ENCODE measurements at regions not wholly inside any gene's neighbourhood (a gene's known extent, or its start where the extent isn't known, plus 50 kb on each side); places are given as distances from the start of the nearest gene placed in this dataset.
A peak's percentile ranks its signal among the peaks of the same experiment; 100 is the strongest.
"Not testable (repeated sequence)": the region's sequence is repeated elsewhere in the genome, so short reads cannot be mapped to it uniquely, and the experiment has no call there.

DNA sequence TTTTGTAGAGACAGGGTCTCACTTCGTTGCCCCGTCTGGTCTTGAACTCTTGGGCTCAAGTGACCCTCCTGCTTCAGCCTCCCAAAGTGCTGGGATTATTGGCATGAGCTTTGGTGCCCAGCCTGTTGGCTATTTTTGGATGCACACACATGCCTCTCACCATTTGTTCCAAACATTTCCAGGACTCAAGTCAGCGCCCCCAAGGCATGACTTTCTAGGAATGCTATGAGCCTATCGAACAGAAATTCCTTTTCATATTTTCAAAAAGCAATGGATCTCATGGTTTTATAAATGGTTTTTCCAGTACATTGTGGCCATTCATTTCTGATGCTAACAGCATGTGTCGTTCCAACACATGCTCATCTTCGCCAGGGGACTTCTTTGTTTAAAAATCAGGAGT, 119.3 kb upstream of the NAA20 start:
- DNase-seq (ENCODE audit: low read depth in 2 of 2): no peak

DNA sequence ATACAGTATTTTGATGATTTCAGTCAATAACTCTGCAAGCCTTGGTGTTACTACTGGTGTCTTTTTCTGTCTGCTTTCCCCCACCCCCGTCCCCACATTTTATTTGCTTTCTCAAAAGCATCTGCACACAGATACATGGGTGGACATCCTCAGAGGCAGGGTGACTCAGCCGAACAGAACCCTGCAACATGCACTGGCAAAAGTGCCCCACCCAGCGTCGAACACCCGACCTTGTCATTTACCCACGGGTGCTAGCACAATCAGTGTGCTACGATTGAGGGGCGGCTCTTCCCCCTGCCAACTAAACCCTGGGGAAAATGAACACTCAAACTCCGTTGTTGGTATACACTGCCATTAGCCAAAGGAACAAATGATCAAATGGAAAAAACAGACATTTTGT, 115.9 kb upstream of the NAA20 start:
- DNase-seq (ENCODE audit: low read depth in 2 of 2): no peak

DNA sequence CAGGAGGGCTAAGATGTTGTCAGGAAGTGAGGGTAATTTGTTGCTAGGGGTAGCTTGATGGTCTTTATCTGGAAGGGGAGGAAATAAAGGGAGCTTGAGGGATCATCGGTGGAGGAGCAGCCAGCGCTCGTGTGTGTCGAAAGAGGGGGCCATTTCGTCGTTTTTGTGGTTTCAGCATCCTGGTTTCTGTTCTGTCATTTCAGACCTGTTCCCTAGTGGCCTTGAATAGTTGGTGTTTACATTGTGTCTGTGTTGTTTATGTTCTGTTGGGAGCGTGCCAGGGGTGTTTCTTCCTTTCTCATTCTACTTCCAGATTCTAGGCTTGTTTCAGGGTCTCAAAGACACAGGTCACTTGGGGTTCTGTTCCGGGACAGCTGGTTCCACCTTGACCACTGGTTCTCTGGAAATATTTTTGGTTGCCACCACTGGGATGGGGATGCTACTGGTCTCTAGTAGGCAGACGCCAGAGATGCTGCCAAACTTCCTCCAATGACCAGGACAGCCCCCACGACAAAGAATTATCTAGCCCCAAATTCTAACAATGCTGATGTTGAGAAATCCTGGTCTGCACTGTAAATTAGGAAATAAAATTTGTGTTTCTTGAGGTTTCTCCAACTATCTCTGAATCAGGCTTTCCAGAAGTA, 113.9 kb upstream of the NAA20 start:
- no peak for DNase-seq (ENCODE audit: low read depth in 2 of 2)

DNA sequence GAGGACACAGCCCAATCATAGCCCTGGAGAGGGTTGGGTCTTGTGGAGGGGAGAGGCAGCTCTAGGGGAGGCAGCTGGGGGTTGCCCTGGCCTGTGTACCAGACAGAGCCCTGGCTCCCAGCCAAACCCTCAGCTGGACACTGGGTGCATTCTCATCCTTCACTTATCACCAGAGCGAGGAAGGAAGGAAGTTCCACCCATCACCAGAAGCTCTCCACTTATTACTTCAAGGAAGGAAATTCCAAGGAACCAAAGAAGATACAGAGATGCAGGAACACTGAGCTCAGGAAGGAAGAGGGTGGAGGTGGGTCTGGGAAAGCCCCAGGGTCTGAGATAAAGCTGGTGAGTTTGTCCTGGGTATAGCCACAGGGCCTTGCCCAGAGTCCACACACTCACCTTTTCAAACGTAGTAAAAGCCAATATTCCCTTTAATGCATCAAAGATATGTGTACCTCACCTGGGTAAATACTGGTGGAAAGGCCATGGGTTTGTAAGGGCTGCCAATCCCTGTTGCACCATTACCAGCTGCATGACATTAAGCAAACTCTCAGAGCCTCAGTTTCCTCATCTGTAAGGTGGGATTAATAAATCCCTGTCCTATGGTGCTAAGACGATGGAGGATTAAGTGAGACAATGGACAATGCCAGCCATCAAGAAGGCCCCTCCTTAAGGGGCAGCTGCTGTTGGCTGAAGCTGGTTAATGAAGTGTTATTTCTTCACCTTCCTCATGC, 109.7 kb upstream of the NAA20 start:
- no peak for DNase-seq (ENCODE audit: low read depth in 2 of 2)

DNA sequence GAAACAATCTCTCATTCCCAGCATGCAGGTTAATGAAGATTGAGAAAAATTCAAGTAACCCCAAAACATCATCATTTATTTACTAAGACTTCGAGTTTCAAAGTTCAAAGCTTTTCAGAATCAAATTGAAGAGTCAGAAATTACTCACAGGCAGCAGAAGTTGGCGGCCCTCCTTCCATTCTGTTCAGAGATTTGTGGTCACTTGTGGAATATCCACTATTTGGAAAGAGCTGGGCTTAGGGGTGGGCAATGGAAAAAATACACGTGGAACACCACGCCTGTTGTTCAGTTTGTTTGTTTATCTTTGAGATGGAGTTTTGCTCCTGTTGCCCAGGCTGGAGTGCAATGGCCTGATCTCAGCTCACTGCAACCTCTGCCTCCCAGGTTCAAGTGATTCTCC, 108.6 kb upstream of the NAA20 start:
- no peak for DNase-seq (ENCODE audit: low read depth in 2 of 2)

DNA sequence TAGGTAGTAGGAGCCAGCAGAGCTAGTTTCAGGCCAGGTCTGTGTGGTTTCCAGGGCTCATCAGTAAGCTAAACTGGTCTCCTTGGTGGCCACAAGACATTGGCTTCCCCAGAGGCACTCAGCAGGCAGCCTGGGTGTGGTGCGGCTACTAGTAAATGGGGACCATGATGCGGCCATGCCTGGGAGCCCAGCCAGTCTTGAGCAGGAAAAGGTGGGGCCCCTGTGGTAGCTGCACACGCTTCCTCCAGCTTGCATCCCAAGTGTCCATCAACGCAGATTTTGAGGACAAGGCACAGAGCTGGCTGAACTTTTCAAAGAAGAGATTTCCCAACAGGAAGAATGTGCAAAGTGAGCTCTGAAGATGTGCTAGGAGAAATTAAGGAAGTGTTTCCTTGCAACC, 107.4 kb upstream of the NAA20 start:
- DNase-seq (ENCODE audit: low read depth in 2 of 2): no peak

DNA sequence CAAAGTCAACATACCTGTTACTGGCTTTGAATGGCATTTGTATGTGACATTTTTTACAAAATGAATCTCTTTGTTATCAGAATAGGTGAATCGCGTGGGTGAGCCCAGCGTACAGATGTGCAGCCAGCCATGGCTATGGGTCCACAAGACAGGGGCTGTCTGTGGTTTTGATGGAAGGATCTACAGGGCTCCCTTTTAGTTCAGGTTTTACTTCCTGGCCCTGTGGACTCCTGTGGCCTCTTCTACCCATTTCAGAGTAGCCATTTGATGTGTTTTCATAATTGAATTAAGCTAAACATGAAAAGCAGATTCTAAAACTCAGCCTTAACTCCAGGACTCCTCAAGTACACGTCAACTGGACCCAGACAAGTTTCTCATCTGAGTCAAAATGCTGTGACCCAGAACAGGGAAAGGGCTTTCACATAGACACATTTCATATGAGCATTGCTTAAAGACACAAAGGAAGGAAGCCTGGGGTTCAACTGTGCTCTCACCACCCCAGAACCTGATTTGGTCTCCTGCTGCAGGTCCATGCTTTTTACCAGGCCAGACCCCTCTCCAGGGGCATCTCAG, 105.3 kb upstream of the NAA20 start:
- DNase-seq (ENCODE audit: low read depth in 2 of 2): no peak

DNA sequence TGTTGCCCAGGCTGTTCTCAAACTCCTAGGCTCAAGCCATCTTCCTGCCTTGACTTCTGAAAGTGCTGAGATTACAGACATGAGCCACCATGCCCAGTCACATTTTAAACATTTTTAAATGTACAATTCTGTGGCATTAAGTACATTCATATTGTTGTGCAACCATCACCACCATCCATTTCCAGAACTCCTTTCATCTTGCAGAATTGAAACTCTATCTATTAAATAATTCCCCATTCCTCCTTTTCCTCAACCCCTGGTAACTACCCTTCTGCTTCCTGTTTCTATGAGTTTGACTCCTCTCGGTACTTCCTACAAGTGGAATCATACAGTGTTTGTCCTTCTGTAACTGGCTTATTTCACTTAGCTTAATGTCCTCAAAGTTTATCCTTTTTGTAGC, 103.8 kb upstream of the NAA20 start:
- DNase-seq (ENCODE audit: low read depth in 2 of 2): no peak

DNA sequence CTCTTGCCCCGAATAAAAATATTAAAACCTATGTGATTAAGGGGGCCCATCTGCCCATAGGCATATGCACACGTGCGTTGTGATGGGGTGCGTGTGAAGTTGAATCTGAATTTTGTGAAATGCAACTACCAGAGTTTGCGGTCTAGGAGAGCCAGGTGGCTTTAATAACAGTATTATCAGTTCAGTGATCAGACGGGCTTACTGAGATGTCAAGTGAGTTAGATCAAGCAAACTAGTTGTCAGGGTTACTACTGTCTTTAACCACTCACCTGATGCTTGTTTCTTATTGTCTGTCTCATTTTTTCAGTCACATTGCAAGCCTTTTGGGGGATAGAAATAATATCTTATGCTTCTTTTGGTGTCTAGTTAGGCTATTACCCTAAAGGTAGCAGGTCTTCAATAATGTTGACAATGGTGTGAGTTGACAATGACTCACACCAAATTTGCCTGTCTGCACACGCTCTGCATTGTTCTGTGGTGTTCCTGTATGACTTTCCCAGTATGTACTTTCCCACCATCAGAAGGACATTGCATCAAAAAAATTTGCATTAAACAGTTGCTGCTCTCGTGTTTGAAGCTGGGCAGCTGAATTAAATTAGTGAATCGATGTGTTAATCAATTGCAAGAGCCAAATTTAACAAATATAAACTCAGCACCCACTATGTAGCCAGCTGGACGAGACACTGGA, 103.1 kb upstream of the NAA20 start:
- no peak for DNase-seq (ENCODE audit: low read depth in 2 of 2)

DNA sequence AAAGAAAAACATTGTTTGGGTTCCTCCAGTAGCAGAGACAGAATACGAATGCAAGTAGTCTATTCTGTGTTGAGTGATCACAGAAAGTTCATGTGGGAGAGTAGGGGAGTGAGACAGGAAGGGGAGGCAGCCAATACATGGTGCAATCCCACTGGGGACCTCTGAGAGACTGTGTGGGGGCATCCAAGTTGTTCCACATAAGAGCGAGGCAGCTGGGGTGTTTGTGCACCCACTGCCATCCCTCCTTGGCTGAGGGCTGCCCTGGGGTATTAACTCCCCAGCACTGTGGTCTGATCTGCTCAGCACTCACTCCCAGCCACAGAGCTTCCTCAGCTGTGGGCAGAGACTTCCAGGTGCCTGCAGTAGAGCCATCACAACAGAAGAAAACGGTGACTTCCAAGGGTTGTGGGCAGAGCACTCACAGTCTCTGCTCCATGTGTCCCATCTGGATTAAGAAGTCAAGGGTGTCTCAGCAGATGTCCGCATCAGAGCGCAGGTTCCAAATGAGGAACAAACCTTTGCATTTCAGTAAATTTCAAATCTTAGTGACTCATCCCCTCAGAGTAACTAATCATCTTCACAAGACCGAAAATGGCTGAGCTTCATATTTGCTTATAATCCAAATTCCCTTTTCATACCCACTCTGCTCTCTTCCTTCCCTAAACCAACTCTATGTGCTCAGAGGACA, 101.9 kb upstream of the NAA20 start:
- DNase-seq (ENCODE audit: low read depth in 2 of 2): no peak

DNA sequence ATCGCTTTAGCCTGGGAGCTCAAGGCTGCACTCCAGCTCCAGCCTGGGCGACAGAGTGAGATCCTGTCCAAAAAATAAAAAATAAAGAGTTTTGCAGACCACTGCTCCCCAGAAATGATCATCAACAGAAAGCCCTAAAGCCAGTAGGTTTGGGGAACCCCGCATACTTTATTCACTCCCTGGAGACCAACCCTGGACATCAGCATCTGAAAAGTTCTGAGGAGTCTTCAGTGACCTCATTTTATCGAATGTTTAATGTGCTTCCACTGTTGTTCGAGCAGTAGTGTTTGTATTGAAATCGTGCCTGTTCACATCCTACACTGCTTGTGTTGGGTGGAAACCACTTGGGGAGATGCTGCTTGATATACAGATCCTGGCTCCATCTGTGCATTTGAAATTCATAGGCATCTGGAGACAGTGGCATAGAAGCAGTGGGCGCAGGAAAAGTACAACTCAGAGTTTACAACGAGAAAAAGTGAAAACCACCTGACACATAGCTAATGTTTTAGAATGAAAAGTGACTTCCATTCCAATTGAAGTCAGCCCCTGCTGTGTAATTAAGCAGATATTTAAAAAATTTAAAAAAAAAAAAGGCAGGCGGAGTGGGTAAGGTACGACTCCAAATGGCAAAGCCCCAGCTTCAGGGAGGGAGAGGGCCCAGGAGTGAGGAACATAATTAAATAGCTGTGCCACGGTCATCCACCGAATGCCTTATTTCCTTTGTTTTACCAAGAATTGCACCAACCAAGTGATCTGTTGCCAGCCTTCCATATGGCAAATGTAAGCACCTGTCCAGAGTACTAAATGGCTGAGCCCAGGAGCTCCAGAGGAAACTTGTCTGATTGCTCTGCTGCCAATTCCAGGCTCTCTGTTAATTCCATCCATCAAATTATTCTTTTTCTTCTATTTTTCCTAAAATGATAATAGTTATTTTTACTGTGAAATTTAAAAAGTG, 100.4 kb upstream of the NAA20 start:
- no peak for DNase-seq (ENCODE audit: low read depth in 2 of 2)

DNA sequence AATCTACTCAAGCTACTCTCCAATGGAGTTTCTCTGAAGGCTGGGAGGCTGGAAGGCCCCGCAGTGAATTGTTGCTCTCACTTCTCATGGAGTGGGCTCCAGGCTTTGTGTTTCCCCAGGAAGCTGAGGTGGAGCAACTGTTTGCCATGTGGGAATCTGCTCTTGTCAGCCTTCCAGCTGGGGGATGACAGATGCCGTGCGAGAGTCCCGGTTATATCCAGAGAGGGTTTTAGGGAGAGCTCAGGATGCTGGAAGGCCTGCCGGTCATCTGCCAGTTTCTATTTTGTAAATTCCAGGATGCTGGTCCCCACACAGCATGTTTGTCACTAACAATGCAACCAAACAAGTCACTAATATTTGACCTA, 98.2 kb upstream of the NAA20 start:
- peak in 1 of 2 experiments; percentile 15 for DNase-seq (ENCODE audit: low read depth in 2 of 2)

DNA sequence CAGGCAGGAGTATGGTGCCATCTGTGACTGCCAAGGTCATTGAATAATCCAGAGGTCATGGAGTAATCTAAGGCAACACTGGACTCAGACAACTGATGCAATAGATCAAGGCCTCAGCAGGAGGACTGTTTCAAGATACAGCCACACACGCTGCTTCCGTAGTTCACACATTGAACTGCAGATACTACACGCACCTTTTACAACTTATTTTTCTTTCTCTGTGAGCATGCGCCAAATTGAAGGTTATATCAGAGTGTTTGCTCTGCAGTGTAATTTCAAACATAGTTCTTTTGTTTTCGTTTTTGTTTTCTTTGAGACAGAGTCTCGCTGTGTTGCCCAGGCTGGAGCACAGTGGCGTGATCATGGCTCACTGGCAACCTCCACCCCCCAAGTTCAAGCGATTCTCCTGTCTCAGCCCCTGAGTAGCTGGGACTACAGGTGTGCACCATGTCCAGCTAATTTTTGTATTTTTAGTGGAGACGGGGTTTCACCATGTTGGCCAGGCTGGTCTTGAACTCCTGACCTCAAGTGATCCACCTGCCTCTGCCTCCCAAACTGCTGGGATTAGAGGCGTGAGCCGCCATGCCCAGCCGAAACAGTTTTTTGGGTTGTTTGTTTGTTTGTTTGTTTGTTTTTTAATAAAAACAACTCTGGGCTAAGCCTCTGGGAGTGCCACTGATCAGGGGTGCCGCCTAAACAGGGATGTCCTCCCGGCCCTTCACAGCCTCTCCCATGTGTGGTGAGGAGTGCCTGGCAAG, 96.6 kb upstream of the NAA20 start:
- no peak for DNase-seq (ENCODE audit: low read depth in 2 of 2)

DNA sequence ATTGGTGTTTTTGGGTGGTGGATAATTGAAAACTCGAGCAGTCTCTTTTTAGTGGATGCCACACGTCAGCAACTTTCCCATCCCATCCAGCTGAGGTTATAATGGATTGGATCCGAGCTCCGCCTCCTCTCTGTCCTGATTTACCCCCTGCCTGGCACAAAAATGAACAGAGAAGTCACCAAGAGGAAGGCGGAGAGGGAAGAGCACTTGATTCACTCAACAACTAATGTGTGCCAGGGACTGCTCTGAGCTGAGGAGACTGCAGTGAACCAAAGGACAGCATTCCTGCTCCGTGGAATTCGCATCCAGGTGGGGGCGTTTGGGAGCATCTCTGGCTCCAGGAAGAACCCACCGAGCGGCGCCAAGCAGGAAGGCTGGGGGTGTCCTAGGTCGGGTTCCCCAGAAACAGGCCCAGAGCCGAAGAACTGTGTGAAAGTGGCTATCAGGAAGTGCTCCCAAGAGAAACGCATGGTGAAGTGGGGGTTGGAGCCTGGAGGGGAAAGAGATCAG, 95.8 kb upstream of the NAA20 start:
- DNase-seq (ENCODE audit: low read depth in 2 of 2): no peak

DNA sequence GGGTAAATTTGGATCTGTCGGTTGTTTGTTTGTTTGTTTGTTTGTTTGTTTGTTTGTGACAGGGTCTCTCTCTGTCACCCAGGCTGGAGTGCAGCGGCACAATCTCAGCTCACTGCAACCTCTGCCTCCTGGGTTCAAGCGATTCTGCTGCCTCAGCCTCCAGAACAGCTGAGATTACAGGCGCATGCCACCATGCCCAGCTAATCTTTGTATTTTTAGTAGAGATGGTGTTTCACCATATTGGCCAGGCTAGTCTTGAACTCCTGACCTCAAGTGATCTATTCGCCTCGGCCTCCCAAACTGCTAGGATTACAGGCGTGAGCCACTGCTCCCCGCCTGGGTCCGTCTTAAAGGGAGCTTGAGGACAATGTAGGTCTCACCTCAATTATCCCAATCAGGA, 95.3 kb upstream of the NAA20 start:
- DNase-seq (ENCODE audit: low read depth in 2 of 2): not testable (repeated sequence)

DNA sequence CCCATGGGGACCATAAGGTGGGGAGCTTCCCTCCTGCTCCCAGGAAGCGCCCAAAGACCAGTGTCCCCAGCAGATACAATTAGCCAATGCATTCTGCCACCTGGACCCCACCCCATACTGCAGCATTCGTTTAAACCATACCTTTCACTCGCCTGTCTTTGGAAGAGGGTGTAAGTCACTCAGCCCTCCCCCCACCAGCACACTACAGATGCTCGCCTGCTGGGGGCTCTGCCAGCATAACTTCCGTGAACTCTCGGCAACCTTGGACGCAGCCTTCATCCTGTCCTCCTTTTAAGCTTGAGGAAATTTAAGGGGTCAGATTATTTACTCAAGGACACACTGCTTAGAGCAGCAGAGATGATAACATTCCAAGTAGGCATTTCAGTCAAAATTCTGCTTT, 94.4 kb upstream of the NAA20 start:
- DNase-seq (ENCODE audit: low read depth in 2 of 2): no peak

DNA sequence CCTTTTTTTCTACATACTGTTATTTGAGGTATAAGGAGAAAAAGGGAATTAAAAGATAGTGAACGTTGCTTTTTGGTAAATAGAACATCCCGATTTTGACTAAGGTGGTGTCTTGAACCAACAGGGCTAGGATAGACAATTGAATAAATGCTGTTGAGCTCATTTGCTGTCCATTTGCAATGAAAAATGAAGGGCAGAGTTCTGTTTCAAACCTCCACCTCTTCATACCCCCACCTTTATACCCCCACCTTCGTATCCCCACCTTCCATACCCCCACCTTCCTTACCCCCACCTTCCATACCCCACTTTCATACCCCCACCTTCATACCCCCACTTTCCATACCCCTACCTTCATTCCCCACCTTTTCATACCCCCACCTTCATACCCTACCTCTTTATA, 93.4 kb upstream of the NAA20 start:
- no peak for DNase-seq (ENCODE audit: low read depth in 2 of 2)

DNA sequence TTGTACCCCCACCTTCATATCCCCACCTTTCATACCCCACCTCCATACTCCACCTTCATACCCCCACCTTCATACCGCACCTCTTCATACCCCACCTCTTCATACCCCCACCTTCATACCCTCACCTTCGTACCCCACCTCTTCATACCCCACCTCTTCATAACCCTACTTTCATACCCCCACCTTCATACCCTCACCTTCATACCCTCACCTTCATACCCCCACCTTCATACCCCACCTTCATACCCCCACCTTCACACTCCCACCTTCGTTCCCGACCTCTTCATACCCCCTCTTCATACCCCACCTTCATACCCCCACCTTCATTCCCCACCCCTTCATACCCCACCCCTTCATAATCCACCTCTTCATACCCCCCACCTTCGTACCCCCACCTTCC, 92.9 kb upstream of the NAA20 start:
- DNase-seq (ENCODE audit: low read depth in 2 of 2): no peak

DNA sequence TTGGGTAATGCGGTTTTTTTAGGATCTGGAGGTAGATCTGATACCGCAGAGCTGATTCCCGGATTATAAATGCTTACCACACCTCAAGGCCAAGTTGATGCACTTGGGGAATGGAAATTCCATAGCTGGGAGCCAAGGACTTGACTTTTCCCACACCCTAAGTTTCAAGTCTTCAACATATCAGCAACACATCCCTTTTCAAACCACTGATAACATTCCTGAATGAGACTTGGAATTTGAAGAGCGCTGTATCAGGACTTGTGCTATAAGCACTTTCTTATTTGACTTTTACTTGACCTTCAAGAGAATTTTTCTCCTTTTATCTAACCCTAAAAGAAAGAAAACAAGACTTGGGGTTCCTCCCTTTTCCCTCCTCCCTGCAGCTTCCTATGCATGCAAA, 90.6 kb upstream of the NAA20 start:
- DNase-seq (ENCODE audit: low read depth in 2 of 2): no peak

DNA sequence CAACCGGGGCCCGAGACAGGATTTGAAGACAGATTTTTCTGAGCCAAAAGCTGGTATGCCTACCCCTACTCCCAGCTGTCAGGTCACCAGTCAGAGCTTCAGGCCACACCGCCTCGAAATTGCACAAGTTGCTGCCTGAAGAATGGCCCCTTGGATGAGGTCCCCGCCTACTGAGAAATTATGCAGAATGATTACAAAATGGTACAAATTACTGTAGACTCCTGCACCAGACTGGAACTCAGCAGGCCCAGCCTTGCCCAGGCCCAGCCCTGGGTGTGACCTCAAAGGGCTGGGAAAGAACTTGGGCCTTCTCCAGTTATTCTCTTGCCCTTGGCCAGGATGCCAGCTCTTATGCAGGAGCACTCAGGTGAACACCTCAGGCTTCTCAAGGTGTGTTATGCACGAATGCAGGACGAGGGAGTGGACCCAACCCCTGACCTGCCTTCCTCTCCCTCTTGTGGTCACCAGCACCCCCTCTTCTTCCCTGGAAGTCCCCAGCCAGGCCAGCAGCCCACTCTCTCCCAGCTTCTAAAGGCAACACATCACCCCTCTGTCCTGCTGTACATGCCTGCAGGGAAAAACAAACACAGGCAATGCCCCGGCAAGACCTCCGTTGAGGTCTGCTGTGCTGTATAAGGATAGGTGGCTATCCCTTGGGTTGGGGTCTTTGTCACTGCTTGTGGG, 88.7 kb upstream of the NAA20 start:
- DNase-seq (ENCODE audit: low read depth in 2 of 2): no peak

All from fibroblast of skin of left quadriceps (primary cell).